HepG2 (cell line): ENCODE measurements at regions not wholly inside any gene's neighbourhood (a gene's known extent, or its start where the extent isn't known, plus 50 kb on each side); places are given as distances from the start of the nearest gene placed in this dataset.

Experiments used
- ATAC-seq: fragments of 200-7000 bp; cut with Tn5 transposase; 3 replicates; pipeline ENCODE4 v1.9.1; 2020; ENCODE audit warnings: mild to moderate bottlenecking, moderate library complexity
- BruUV-seq: library from RNA; stranded (reverse); fragments of 400-500 nt; replicated peaks from 2 replicates; lab custom pipeline; 2021; lab: Mats Ljungman, UMichigan
- CTCF ChIA-PET: fragments of 300-600 bp; formaldehyde crosslinking; extraction: SDS; loops from one replicate; lab custom pipeline; 2021; ENCODE audit warnings: low total read pairs, inconsistent platforms, low intra/inter-chr PET ratio; lab: Yijun Ruan, JAX
- POLR2A ChIA-PET: fragments of 350-600 bp; sonication (Branson Sonifier 250); formaldehyde crosslinking; loops from one replicate; lab custom pipeline; 2020; ENCODE audit warnings: antibody characterized with exemption, inconsistent platforms; lab: Yijun Ruan, JAX
- DNase-seq: peaks from one replicate; pipeline ENCODE4 v3.0.0-alpha.2; 2015; ENCODE audit warnings: low spot score
- FAIRE-seq: peaks from 3 replicates; lab custom pipeline; 2011; peaks lifted over from hg19 to GRCh38; lab: Jason Lieb, UNC
- H2AFZ ChIP-seq: one replicate; pipeline ENCODE4 v1.6.1; 2011; ENCODE audit warnings: low read length, inconsistent platforms
- H3K27ac ChIP-seq: fragments of 300-600 bp; 3 replicates; pipeline ENCODE4 v1.8.0; 2011; ENCODE audit warnings: mixed run types, mild to moderate bottlenecking, mixed read lengths, low read length, inconsistent platforms; ENCODE audit not compliant: insufficient read depth; ENCODE audit errors: extremely low read length
- H3K27me3 ChIP-seq, 2 experiments: fragments of 200-600 bp in 1 of 2; 2 replicates in 1 of 2; 3 replicates in 1 of 2; pipeline versions ENCODE4 v1.6.0 to v1.8.0; 2011; ENCODE audit warnings: low read length in 2 of 2, mild to moderate bottlenecking in 2 of 2, moderate library complexity in 2 of 2, inconsistent platforms in 1 of 2; ENCODE audit not compliant: insufficient read depth in 2 of 2, control insufficient read depth in 1 of 2
- H3K36me3 ChIP-seq, 2 experiments: fragments of 200-600 bp in 1 of 2; replicated peaks in 1 of 2; 2 replicates in 1 of 2; 3 replicates in 1 of 2; pipeline versions ENCODE4 v1.5.1 to v1.8.0; 2011; ENCODE audit warnings: low read length in 2 of 2, inconsistent platforms in 1 of 2; ENCODE audit not compliant: insufficient read depth in 2 of 2, control insufficient read depth in 1 of 2
- H3K4me1 ChIP-seq: 2 replicates; pipeline ENCODE4 v1.5.1; 2012; ENCODE audit warnings: low read length, inconsistent platforms; ENCODE audit not compliant: insufficient read depth
- H3K4me2 ChIP-seq: 2 replicates; pipeline ENCODE4 v1.6.0; 2011; ENCODE audit warnings: low read depth, low read length, inconsistent platforms
- H3K4me3 ChIP-seq, 3 experiments: fragments of 200-600 bp in 1 of 3; sonication (generic), shearing (Covaris generic) in 1 of 3; replicated peaks in 1 of 3; 2 replicates each; pipeline ENCODE4 v1.5.1; 2011 to 2016; ENCODE audit warnings: low read length in 3 of 3, inconsistent platforms in 2 of 3, low read depth in 2 of 3, mild to moderate bottlenecking in 2 of 3, control low read depth in 1 of 3, mixed read lengths in 1 of 3; ENCODE audit not compliant: insufficient read depth in 1 of 3
- H3K79me2 ChIP-seq: one replicate; pipeline ENCODE4 v1.6.1; 2011; ENCODE audit warnings: low read length, inconsistent platforms; ENCODE audit not compliant: insufficient read depth
- H3K9ac ChIP-seq: 2 replicates; pipeline ENCODE4 v1.6.0; 2011; ENCODE audit warnings: mild to moderate bottlenecking, low read depth, low read length, inconsistent platforms; ENCODE audit not compliant: insufficient read depth
- H3K9me3 ChIP-seq: 2 replicates; pipeline ENCODE4 v1.5.1; 2012; ENCODE audit warnings: mild to moderate bottlenecking, low read length
- H4K20me1 ChIP-seq: 2 replicates; pipeline ENCODE4 v1.6.0; 2011; ENCODE audit warnings: inconsistent platforms, mild to moderate bottlenecking, low read length, moderate library complexity; ENCODE audit not compliant: insufficient read depth
- HOXA9 ChIP-seq: sonication (generic); formaldehyde crosslinking; IDR thresholded peaks from 2 replicates; pipeline ENCODE4 v1.8.1; 2022; ENCODE audit warnings: missing genetic modification reagents, mild to moderate bottlenecking, moderate library complexity, borderline replicate concordance
- HOXD1 ChIP-seq: sonication (generic); formaldehyde crosslinking; IDR thresholded peaks from 2 replicates; pipeline ENCODE4 v1.5.0; 2020; ENCODE audit warnings: missing genetic modification reagents
- PAF1 ChIP-seq: IDR thresholded peaks from 2 replicates; pipeline ENCODE4 v1.6.1; 2016; ENCODE audit warnings: missing genetic modification reagents, missing compliant biosample characterization
- POLR2G ChIP-seq: fragments of 200-400 bp; formaldehyde crosslinking; IDR thresholded peaks from 2 replicates; pipeline ENCODE4 v1.6.1; 2018; ENCODE audit warnings: mild to moderate bottlenecking, low read depth, low read length, moderate library complexity
- RXRA ChIP-seq: sonication (generic); formaldehyde crosslinking; IDR thresholded peaks from 2 replicates; pipeline ENCODE4 v1.5.1; 2020; ENCODE audit warnings: missing genetic modification reagents
- ZFYVE20 ChIP-seq: sonication (generic); formaldehyde crosslinking; IDR thresholded peaks from 2 replicates; pipeline ENCODE4 v1.8.0; 2023; ENCODE audit warnings: low read depth, mild to moderate bottlenecking, moderate library complexity, missing genetic modification reagents, borderline replicate concordance
- ZMYM3 ChIP-seq: sonication (generic); formaldehyde crosslinking; IDR thresholded peaks from 2 replicates; pipeline ENCODE4 v1.5.1; 2020; ENCODE audit warnings: mild to moderate bottlenecking, missing genetic modification reagents
- ZNF143 ChIP-seq: sonication (generic); formaldehyde crosslinking; IDR thresholded peaks from 2 replicates; pipeline ENCODE4 v1.4.0; 2020; ENCODE audit warnings: missing genetic modification reagents
- ZNF230 ChIP-seq: sonication (generic); formaldehyde crosslinking; IDR thresholded peaks from 2 replicates; pipeline ENCODE4 v1.4.0; 2020; ENCODE audit warnings: mild to moderate bottlenecking, missing genetic modification reagents
- ZNF672 ChIP-seq: sonication (generic); formaldehyde crosslinking; IDR thresholded peaks from 2 replicates; pipeline ENCODE4 v1.8.1; 2022; ENCODE audit warnings: missing genetic modification reagents
- ZNF75D ChIP-seq: sonication (generic); formaldehyde crosslinking; IDR thresholded peaks from 2 replicates; pipeline ENCODE4 v1.8.1; 2023; ENCODE audit warnings: missing genetic modification reagents, mild to moderate bottlenecking, borderline replicate concordance
- ZNF766 ChIP-seq: sonication (generic); formaldehyde crosslinking; IDR thresholded peaks from 2 replicates; pipeline ENCODE4 v1.5.0; 2020; ENCODE audit warnings: missing genetic modification reagents, borderline replicate concordance
- WGBS: methylation state at CpG from one replicate; pipeline ENCODE4 v1.1.6; 2017; ENCODE audit warnings: low lambda C conversion rate; 5-methylcytosine and 5-hydroxymethylcytosine counted together
- in situ Hi-C: cut with HindIII; loops from 2 replicates; pipeline ENCODE4 v1.10.0; 2017; ENCODE audit warnings: low pct_unique_long_range_greater_than_20kb; ENCODE audit not compliant: extremely low pct_ligation_motif_present
- intact Hi-C: fragments of 100-400 bp; cut with micrococcal nuclease; formaldehyde crosslinking; loops from one replicate; pipeline ENCODE4 v1.10.0; 2022; ENCODE audit not compliant: unreplicated experiment

GRCh38 chr2:16291731-16292550 lies 351.6 kb downstream of the MYCN start:
- H4K20me1 ChIP-seq: no peaks in the 10 kb centered on the region
- intact Hi-C loops: no loop called here
- DNase-seq (no peak), ATAC-seq (no peak), FAIRE-seq (no peak)
- no peaks in the 10 kb centered on the region for H3K4me1 ChIP-seq
- H3K4me3 ChIP-seq: no peak overlapping the region
- WGBS: 41% methylated on average over 7 of the region's 7 CpGs
- no peak for TF ChIP-seq RXRA (CRISPR knock-in tag)
- TF ChIP-seq PAF1 (CRISPR knock-in tag): no peak
- no peak for TF ChIP-seq ZFYVE20 (CRISPR knock-in tag)
- TF ChIP-seq ZNF143 (CRISPR knock-in tag): no peak
- TF ChIP-seq HOXA9 (CRISPR knock-in tag): no peak
- no peak for TF ChIP-seq HOXD1 (CRISPR knock-in tag)
- TF ChIP-seq ZNF672 (CRISPR knock-in tag): no peak
- no peak for TF ChIP-seq POLR2G
- TF ChIP-seq ZMYM3 (CRISPR knock-in tag): no peak
- TF ChIP-seq ZNF766 (CRISPR knock-in tag): no peak
- no peak for TF ChIP-seq ZNF75D (CRISPR knock-in tag)
- TF ChIP-seq ZNF230 (CRISPR knock-in tag): no peak
- no peak overlapping the region for H3K27ac ChIP-seq
- H3K36me3 ChIP-seq: no peaks in the 10 kb centered on the region
- no peak overlapping the region for H3K9ac ChIP-seq
- no peaks in the 10 kb centered on the region for H3K79me2 ChIP-seq
- H3K27me3 ChIP-seq: no peaks in the 10 kb centered on the region
- H2AFZ ChIP-seq: no peak overlapping the region
- BruUV-seq: no TSS peak
- POLR2A ChIA-PET: no interaction called here
- no peaks in the 10 kb centered on the region for H3K9me3 ChIP-seq
- in situ Hi-C loops: no loop called here
- no peak overlapping the region for H3K4me2 ChIP-seq
- CTCF ChIA-PET: no interaction called here
